ENCODE measurements at regions not wholly inside any gene's neighbourhood (a gene's known extent, or its start where the extent isn't known, plus 50 kb on each side); places are given as distances from the start of the nearest gene placed in this dataset.

DNA sequence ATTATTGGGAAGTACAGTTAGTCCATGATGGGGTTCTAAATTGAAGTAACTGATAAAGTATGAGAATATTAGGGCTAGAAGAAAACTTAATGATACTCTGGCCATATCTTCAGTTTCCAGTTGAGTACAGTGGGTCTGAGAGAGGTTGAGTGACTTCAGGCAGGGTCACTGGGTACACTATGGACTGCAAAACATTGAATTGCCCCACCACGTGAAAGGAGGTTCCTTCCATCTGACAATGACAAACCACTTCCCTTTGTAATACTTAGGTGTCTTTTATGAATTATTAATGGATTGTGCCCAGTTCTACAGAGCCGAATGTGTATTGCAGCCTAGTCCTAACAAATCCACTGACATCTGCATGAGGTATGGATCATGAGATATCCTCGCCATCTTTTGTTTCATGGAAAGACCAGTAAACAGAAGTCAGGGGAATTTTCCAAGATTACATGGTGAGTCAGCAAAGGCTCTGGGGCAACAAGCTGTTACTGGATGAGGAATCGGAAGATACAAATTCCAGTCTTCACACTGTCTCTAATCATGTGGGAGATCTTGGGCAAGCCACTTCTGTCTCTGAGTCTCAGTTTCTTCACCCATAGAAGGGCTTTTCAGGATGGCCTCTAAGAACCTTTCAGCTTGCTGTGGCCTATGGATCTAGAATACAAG is 66.5 kb upstream of the BCL6 start:
- Histone ChIP-seq H2BK120ac (ENCODE audit: low read depth, low read length, poor library complexity, severe bottlenecking) (no peak overlapping the region), H2BK20ac (ENCODE audit: low read depth, low read length, poor library complexity, severe bottlenecking) (no peak overlapping the region), H3K9ac (ENCODE audit: extremely low read depth, insufficient read length, low read length) (no peak overlapping the region), H2AFZ (ENCODE audit: low read length) (no peak overlapping the region), H3K23ac (ENCODE audit: insufficient read length, low read depth, low read length) (no peak overlapping the region), H4K20me1 (ENCODE audit: control insufficient read depth, insufficient read depth, insufficient read length) (no peaks in the 10 kb centered on the region), H4K5ac (ENCODE audit: insufficient read length, low read depth, low read length) (no peak overlapping the region), H4K8ac (replicated peaks; ENCODE audit: insufficient read length, low read depth, low read length) (no peak overlapping the region), H3K23me2 (ENCODE audit: insufficient read length, low read depth, low read length, poor library complexity, severe bottlenecking) (no peaks in the 10 kb centered on the region), H3K79me2 (ENCODE audit: insufficient read depth, low read length) (no peaks in the 10 kb centered on the region), H3K27ac (ENCODE audit: insufficient read length, low read depth, low read length) (no peak overlapping the region), H3T11ph (ENCODE audit: low read length) (no peak overlapping the region), H4K91ac (ENCODE audit: insufficient read length, low read depth, low read length) (no peak overlapping the region), H3K4ac (ENCODE audit: low read depth, low read length) (no peak overlapping the region), H3K14ac (ENCODE audit: insufficient read depth, low read length) (no peak overlapping the region), H3K79me1 (ENCODE audit: insufficient read depth, low read depth, low read length, poor library complexity, severe bottlenecking) (no peaks in the 10 kb centered on the region), H2BK12ac (ENCODE audit: insufficient read length, low read depth, low read length) (no peak overlapping the region), H2AK5ac (ENCODE audit: insufficient read length, low read length) (no peak overlapping the region), H3K56ac (ENCODE audit: insufficient read length, low read depth, low read length) (no peak overlapping the region), H3K9me3 (ENCODE audit: control insufficient read depth, low read depth, low read length) (no peaks in the 10 kb centered on the region), H2BK15ac (ENCODE audit: low read depth, low read length) (no peak overlapping the region), H2BK5ac (ENCODE audit: insufficient read length, low read length) (no peak overlapping the region), H3K18ac (ENCODE audit: insufficient read length, low read depth, low read length) (no peak overlapping the region), H3K4me1 (ENCODE audit: insufficient read depth, low read length) (no peaks in the 10 kb centered on the region), H3K4me2 (ENCODE audit: insufficient read depth, insufficient read length, low read length) (no peak overlapping the region), H3K27me3 (ENCODE audit: insufficient read depth, low read length) (no peaks in the 10 kb centered on the region)
- no peak for DNase-seq
- Mint-ChIP-seq H3K27me3 (ENCODE audit: low read depth) (no peaks in the 10 kb centered on the region; the same call in 1 of the 2 replicates), H3K4me3 (no peak overlapping the region), H3K4me1 (peaks cover 18 to 23% of the 10 kb centered on the region in 2 experiments), H3K27ac (no peak overlapping the region), H3K36me3 (ENCODE audit: insufficient read depth in 1 of 3, low read depth in 3 of 3) (no peaks in the 10 kb centered on the region), H3K9me3 (no peaks in the 10 kb centered on the region)
- TF ChIP-seq CTCF (conservative IDR thresholded peaks at IDR 0.05): no peak
- no CpG with 5 or more reads among the region's 4 CpGs for WGBS (ENCODE audit: extremely low coverage, insufficient read length, low lambda C conversion rate)

Data from H9 (cell line).